Naive thymus-derived CD4-positive, alpha-beta T cell (primary cell): ENCODE measurements at regions not wholly inside any gene's neighbourhood (a gene's known extent, or its start where the extent isn't known, plus 50 kb on each side); places are given as distances from the start of the nearest gene placed in this dataset.

Source experiments
- ATAC-seq: fragments of 150-1000 bp; cut with Tn5 transposase; 2 replicates; pipeline ENCODE4 v1.10.0; 2021; ENCODE audit warnings: mild to moderate bottlenecking, moderate library complexity
- CTCF ChIA-PET: fragments of 350-600 bp; sonication (Branson Sonifier 250); formaldehyde crosslinking; loops from one replicate; lab custom pipeline; 2021; ENCODE audit warnings: antibody characterized with exemption; lab: Charles Lee
- POLR2A ChIA-PET: fragments of 350-600 bp; sonication (Branson Sonifier 250); formaldehyde crosslinking; loops from one replicate; lab custom pipeline; 2021; ENCODE audit warnings: antibody characterized with exemption, inconsistent platforms; lab: Charles Lee
- DNase-seq, 9 donors: peaks; one replicate each; pipeline versions ENCODE4 v3.0.0 to v3.0.0-alpha.2; 2020 to 2022; ENCODE audit warnings: mixed read lengths in 1 of 9
- H3K27ac ChIP-seq: one replicate; pipeline ENCODE4 v1.7.0; 2013; ENCODE audit warnings: mild to moderate bottlenecking, low read depth, low read length, moderate library complexity
- H3K27me3 ChIP-seq, 2 donors: one replicate each; pipeline ENCODE4 v1.7.0; 2013; ENCODE audit warnings: low read length in 2 of 2, mild to moderate bottlenecking in 2 of 2, moderate library complexity in 2 of 2; ENCODE audit not compliant: control insufficient read depth in 2 of 2, insufficient read depth in 2 of 2
- H3K36me3 ChIP-seq, 3 experiments: 1 replicate in 2 of 3; 2 replicates in 1 of 3; pipeline ENCODE4 v1.7.0; 2013; ENCODE audit warnings: low read length in 3 of 3, mild to moderate bottlenecking in 3 of 3, moderate library complexity in 1 of 3; ENCODE audit not compliant: insufficient read depth in 3 of 3, control insufficient read depth in 2 of 3
- H3K4me1 ChIP-seq, 2 donors: one replicate each; pipeline ENCODE4 v1.7.0; 2013; ENCODE audit warnings: low read length in 2 of 2, mild to moderate bottlenecking in 2 of 2, moderate library complexity in 1 of 2; ENCODE audit not compliant: control insufficient read depth in 2 of 2, insufficient read depth in 2 of 2
- H3K4me3 ChIP-seq: 2 replicates; pipeline ENCODE4 v1.7.0; 2013; ENCODE audit warnings: mild to moderate bottlenecking, low read length
- H3K9me3 ChIP-seq, 3 experiments: 1 replicate in 2 of 3; 2 replicates in 1 of 3; pipeline ENCODE4 v1.7.0; 2013; ENCODE audit warnings: low read length in 3 of 3; ENCODE audit not compliant: control insufficient read depth in 2 of 3
- H3K27ac Mint-ChIP-seq, 9 donors: one replicate each; pipeline ENCODE4 v1.8.0; 2020 to 2022; ENCODE audit warnings: mixed read lengths in 9 of 9, mild to moderate bottlenecking in 8 of 9, moderate library complexity in 5 of 9, inconsistent platforms in 2 of 9
- H3K27me3 Mint-ChIP-seq, 5 donors: one replicate each; pipeline ENCODE4 v1.8.0; 2021 to 2022; ENCODE audit warnings: mixed read lengths in 5 of 5, mild to moderate bottlenecking in 1 of 5
- H3K36me3 Mint-ChIP-seq, 5 donors: one replicate each; pipeline ENCODE4 v1.8.0; 2020 to 2022; ENCODE audit warnings: mixed read lengths in 5 of 5, mild to moderate bottlenecking in 3 of 5, inconsistent platforms in 1 of 5
- H3K4me1 Mint-ChIP-seq, 7 donors: one replicate each; pipeline ENCODE4 v1.8.0; 2020 to 2022; ENCODE audit warnings: mixed read lengths in 7 of 7, mild to moderate bottlenecking in 3 of 7, inconsistent platforms in 1 of 7
- H3K4me3 Mint-ChIP-seq, 10 donors: one replicate each; pipeline ENCODE4 v1.8.0; 2020 to 2022; ENCODE audit warnings: mild to moderate bottlenecking in 10 of 10, mixed read lengths in 10 of 10, moderate library complexity in 6 of 10, inconsistent platforms in 2 of 10
- H3K9me3 Mint-ChIP-seq, 11 donors: one replicate each; pipeline ENCODE4 v1.8.0; 2020 to 2022; ENCODE audit warnings: mixed read lengths in 11 of 11, mild to moderate bottlenecking in 4 of 11, inconsistent platforms in 1 of 11, moderate library complexity in 1 of 11
- intact Hi-C, 2 donors: fragments of 100-400 bp; cut with micrococcal nuclease; formaldehyde crosslinking; loops; one replicate each; pipeline ENCODE4 v1.15.1; 2023

- intact Hi-C loops: no loop called here
- CTCF ChIA-PET: no interaction called here
Measured at GRCh38 chr20:41833739-41834138, 215.6 kb upstream of the CHD6 start.

GRCh38 chr20:41830702-41831101, 212.5 kb upstream of the CHD6 start:
- H3K36me3 Mint-ChIP-seq: no peaks in the 10 kb centered on the region
- no peaks in the 10 kb centered on the region for H3K4me1 Mint-ChIP-seq
- intact Hi-C loops: no loop called here
- ChIA-PET POLR2A (no interaction called here), CTCF (no interaction called here)
- DNase-seq (no peak), ATAC-seq (no peak)
- peaks cover 0 to 58% (median 39%) of the 10 kb centered on the region in 5 donors for H3K27me3 Mint-ChIP-seq
- H3K9me3 Mint-ChIP-seq: peaks cover 0 to 16% (median 3%) of the 10 kb centered on the region in 11 donors
- no peaks in the 10 kb centered on the region for H3K36me3 ChIP-seq
- no peak overlapping the region for H3K4me3 Mint-ChIP-seq
- H3K4me3 ChIP-seq: no peak overlapping the region
- H3K27ac ChIP-seq: no peak overlapping the region
- H3K9me3 ChIP-seq: no peaks in the 10 kb centered on the region
- H3K4me1 ChIP-seq: no peaks in the 10 kb centered on the region
- H3K27ac Mint-ChIP-seq: no peak overlapping the region
- no peaks in the 10 kb centered on the region for H3K27me3 ChIP-seq

More at GRCh38 chr20:41833739-41834138, 215.6 kb upstream of the CHD6 start:
- Mint-ChIP-seq H3K36me3 (no peaks in the 10 kb centered on the region), H3K27me3 (peaks cover 0 to 37% (median 28%) of the 10 kb centered on the region in 5 donors), H3K4me3 (no peak overlapping the region), H3K4me1 (no peaks in the 10 kb centered on the region), H3K9me3 (peaks cover 0 to 7% (median 3%) of the 10 kb centered on the region in 11 donors), H3K27ac (no peak overlapping the region)
- ATAC-seq (no peak), DNase-seq (no peak)
- no peaks in the 10 kb centered on the region for H3K27me3 ChIP-seq
- no peaks in the 10 kb centered on the region for H3K9me3 ChIP-seq
- H3K27ac ChIP-seq: no peak overlapping the region
- no peak overlapping the region for H3K4me3 ChIP-seq
- no peaks in the 10 kb centered on the region for H3K4me1 ChIP-seq
- no peaks in the 10 kb centered on the region for H3K36me3 ChIP-seq
- POLR2A ChIA-PET: no interaction called here

- Histone ChIP-seq H3K27ac (no peak overlapping the region), H3K4me3 (no peak overlapping the region), H3K9me3 (no peaks in the 10 kb centered on the region), H3K36me3 (no peaks in the 10 kb centered on the region), H3K27me3 (no peaks in the 10 kb centered on the region), H3K4me1 (no peaks in the 10 kb centered on the region)
- intact Hi-C loops: no loop called here
- H3K4me3 Mint-ChIP-seq: no peak overlapping the region
- ATAC-seq (no peak), DNase-seq (no peak)
- H3K36me3 Mint-ChIP-seq: no peaks in the 10 kb centered on the region
- CTCF ChIA-PET: no interaction called here
- H3K27me3 Mint-ChIP-seq: peaks cover 0 to 39% (median 9%) of the 10 kb centered on the region in 5 donors
- peaks cover 0 to 8% (median 0%) of the 10 kb centered on the region in 11 donors for H3K9me3 Mint-ChIP-seq
- peaks cover 0 to 2% (median 0%) of the 10 kb centered on the region in 7 donors for H3K4me1 Mint-ChIP-seq
- H3K27ac Mint-ChIP-seq: no peak overlapping the region
- POLR2A ChIA-PET: no interaction called here
Measured at GRCh38 chr20:41819436-41819835, 201.3 kb upstream of the CHD6 start.

- Histone ChIP-seq H3K9me3 (no peaks in the 10 kb centered on the region), H3K36me3 (no peaks in the 10 kb centered on the region), H3K27ac (no peak overlapping the region), H3K27me3 (no peaks in the 10 kb centered on the region), H3K4me3 (no peak overlapping the region), H3K4me1 (no peaks in the 10 kb centered on the region)
- Mint-ChIP-seq H3K4me3 (no peak overlapping the region), H3K9me3 (peaks cover 0 to 8% (median 0%) of the 10 kb centered on the region in 11 donors), H3K36me3 (no peaks in the 10 kb centered on the region), H3K27ac (no peak overlapping the region), H3K4me1 (peaks cover 0 to 2% (median 0%) of the 10 kb centered on the region in 7 donors), H3K27me3 (peaks cover 0 to 40% (median 10%) of the 10 kb centered on the region in 5 donors)
- ATAC-seq: no peak
- POLR2A ChIA-PET: no interaction called here
- intact Hi-C loops: no loop called here
- no peak for DNase-seq
- CTCF ChIA-PET: no interaction called here
Measured at GRCh38 chr20:41818991-41819390, 200.8 kb upstream of the CHD6 start.

DNA sequence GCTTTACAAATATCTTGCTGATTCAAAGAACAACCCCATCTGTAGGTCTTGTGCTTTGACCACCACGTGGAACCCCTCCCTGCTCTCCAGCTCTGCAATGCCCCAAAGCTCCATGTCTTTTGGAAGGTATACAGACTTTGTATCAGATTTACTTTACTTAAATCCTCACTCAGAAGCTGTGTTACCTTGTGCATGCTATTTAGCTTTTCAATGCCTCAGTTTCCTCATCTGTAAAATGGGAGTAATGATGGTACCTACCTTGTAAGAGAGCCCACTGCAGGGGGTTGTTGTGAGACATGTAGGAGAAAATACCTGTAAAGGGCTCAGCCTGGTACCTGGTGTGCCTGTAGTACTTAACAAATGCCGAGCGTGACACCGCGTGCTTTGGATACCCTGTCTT, 200.2 kb upstream of the CHD6 start:
- ATAC-seq: no peak

GRCh38 chr20:41811456-41811855, 193.3 kb upstream of the CHD6 start:
- Histone ChIP-seq H3K36me3 (no peaks in the 10 kb centered on the region), H3K4me1 (no peaks in the 10 kb centered on the region), H3K27ac (no peak overlapping the region), H3K4me3 (no peak overlapping the region), H3K9me3 (peaks cover 0 to 4% (median 0%) of the 10 kb centered on the region in 3 experiments), H3K27me3 (no peaks in the 10 kb centered on the region)
- ChIA-PET CTCF (no interaction called here), POLR2A (no interaction called here)
- no peak overlapping the region for H3K4me3 Mint-ChIP-seq
- peaks cover 0 to 33% (median 13%) of the 10 kb centered on the region in 5 donors for H3K27me3 Mint-ChIP-seq
- ATAC-seq: no peak
- H3K36me3 Mint-ChIP-seq: peaks cover 0 to 5% (median 0%) of the 10 kb centered on the region in 5 donors
- H3K9me3 Mint-ChIP-seq: peaks cover 3 to 42% (median 10%) of the 10 kb centered on the region in 11 donors
- no peak overlapping the region for H3K27ac Mint-ChIP-seq
- H3K4me1 Mint-ChIP-seq: no peaks in the 10 kb centered on the region
- intact Hi-C loops: no loop called here
- no peak for DNase-seq

More for the DNA sequence above, 200.2 kb upstream of the CHD6 start:
- H3K4me1 Mint-ChIP-seq: peaks cover 0 to 2% (median 0%) of the 10 kb centered on the region in 7 donors
- H3K4me3 Mint-ChIP-seq: peak overlapping the region in 1 of 10 donors; percentile 51
- no peaks in the 10 kb centered on the region for H3K27me3 ChIP-seq
- no peak overlapping the region for H3K4me3 ChIP-seq
- ChIA-PET POLR2A (no interaction called here), CTCF (no interaction called here)
- H3K9me3 Mint-ChIP-seq: peaks cover 0 to 7% (median 0%) of the 10 kb centered on the region in 11 donors
- H3K27ac Mint-ChIP-seq: no peak overlapping the region
- no peaks in the 10 kb centered on the region for H3K4me1 ChIP-seq
- H3K36me3 ChIP-seq: no peaks in the 10 kb centered on the region
- H3K36me3 Mint-ChIP-seq: no peaks in the 10 kb centered on the region
- intact Hi-C loops: no loop called here
- no peak for DNase-seq
- H3K27ac ChIP-seq: no peak overlapping the region
- H3K27me3 Mint-ChIP-seq: peaks cover 0 to 36% (median 9%) of the 10 kb centered on the region in 5 donors
- no peaks in the 10 kb centered on the region for H3K9me3 ChIP-seq

DNA sequence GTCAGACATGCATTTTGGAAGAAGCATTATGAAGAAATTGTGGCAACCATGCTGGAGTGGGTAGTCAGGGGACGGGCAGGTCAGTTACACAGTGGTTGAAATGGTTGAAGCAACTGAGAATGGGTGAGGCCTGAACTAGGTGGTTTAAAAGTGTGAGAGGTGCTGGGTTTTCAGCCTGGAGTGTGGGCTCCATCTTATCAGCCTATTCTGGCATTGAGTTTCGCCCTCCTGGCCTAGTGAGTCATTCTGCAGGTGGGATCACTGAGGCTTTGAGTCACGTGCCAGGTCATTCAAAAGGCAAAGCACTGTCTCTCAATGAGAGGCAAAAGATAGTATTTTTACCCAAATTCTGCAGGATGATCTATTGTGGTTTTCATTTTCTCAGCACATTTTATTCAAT, 181.9 kb upstream of the CHD6 start:
- POLR2A ChIA-PET: no interaction called here
- ATAC-seq: no peak
- no peaks in the 10 kb centered on the region for H3K36me3 ChIP-seq
- H3K27ac ChIP-seq: no peak overlapping the region
- Mint-ChIP-seq H3K27ac (no peak overlapping the region), H3K36me3 (no peaks in the 10 kb centered on the region), H3K4me3 (no peak overlapping the region), H3K27me3 (peaks cover 0 to 17% (median 5%) of the 10 kb centered on the region in 5 donors), H3K4me1 (peaks cover 0 to 2% (median 0%) of the 10 kb centered on the region in 7 donors), H3K9me3 (peaks cover 0 to 7% (median 0%) of the 10 kb centered on the region in 11 donors)
- no peaks in the 10 kb centered on the region for H3K9me3 ChIP-seq
- CTCF ChIA-PET: interaction anchor here (0.6 kb wide), 1 partner anchor 104 kb away, joined by 3 read pairs; no protein-coding TSS in a partner anchor
- no peaks in the 10 kb centered on the region for H3K4me1 ChIP-seq
- H3K27me3 ChIP-seq: no peaks in the 10 kb centered on the region
- intact Hi-C loops: no loop called here
- H3K4me3 ChIP-seq: no peak overlapping the region
- DNase-seq: no peak
